NCI-H2081 treated with DMSO at 0.1 percent for 48 hours (cell line): ENCODE measurements at regions not wholly inside any gene's neighbourhood (a gene's known extent, or its start where the extent isn't known, plus 50 kb on each side); places are given as distances from the start of the nearest gene placed in this dataset.

ENCODE experiments used
- DNase-seq: peaks from one replicate; lab custom pipeline; 2025; lab: John Stamatoyannopoulos, UW

- DNase-seq: no peak
Measured at GRCh38 chr7:67764289-67764688, 767.7 kb downstream of the TYW1 start.

GRCh38 chr7:67765481-67766175 lies 769.0 kb downstream of the TYW1 start:
- no peak for DNase-seq

GRCh38 chr7:67766906-67767410 lies 770.3 kb downstream of the TYW1 start:
- no peak for DNase-seq

GRCh38 chr7:67771846-67772605 lies 775.4 kb downstream of the TYW1 start:
- DNase-seq: no peak

GRCh38 chr7:67773081-67773480 lies 776.4 kb downstream of the TYW1 start:
- DNase-seq: no peak

GRCh38 chr7:67777119-67777518 lies 780.5 kb downstream of the TYW1 start:
- DNase-seq: no peak

GRCh38 chr7:67781841-67782240 lies 785.2 kb downstream of the TYW1 start:
- DNase-seq: no peak

GRCh38 chr7:67786021-67786420 lies 789.4 kb downstream of the TYW1 start:
- no peak for DNase-seq

GRCh38 chr7:67788669-67789068 lies 792.0 kb downstream of the TYW1 start:
- DNase-seq: no peak

- DNase-seq: no peak
Measured at GRCh38 chr7:67791918-67792317, 795.3 kb downstream of the TYW1 start.

- no peak for DNase-seq
Measured at GRCh38 chr7:67794544-67794943, 797.9 kb downstream of the TYW1 start.

- DNase-seq: no peak
Measured at GRCh38 chr7:67803789-67804188, 807.2 kb downstream of the TYW1 start.

- DNase-seq: no peak
Measured at GRCh38 chr7:67805921-67806471, 809.4 kb downstream of the TYW1 start.

GRCh38 chr7:67807826-67808225 lies 811.2 kb downstream of the TYW1 start:
- DNase-seq: no peak

- DNase-seq: no peak
Measured at GRCh38 chr7:67809586-67809985, 813.0 kb downstream of the TYW1 start.

GRCh38 chr7:67813621-67814292 lies 817.1 kb downstream of the TYW1 start:
- DNase-seq: no peak

- DNase-seq: no peak
Measured at GRCh38 chr7:67817481-67817880, 820.8 kb downstream of the TYW1 start.

- no peak for DNase-seq
Measured at GRCh38 chr7:67821116-67821515, 824.5 kb downstream of the TYW1 start.

- no peak for DNase-seq
Measured at GRCh38 chr7:67823345-67823744, 826.7 kb downstream of the TYW1 start.

- DNase-seq: no peak
Measured at GRCh38 chr7:67825356-67825755, 828.7 kb downstream of the TYW1 start.

GRCh38 chr7:67841896-67842295 lies 845.3 kb downstream of the TYW1 start:
- no peak for DNase-seq

GRCh38 chr7:67842571-67842970 lies 845.9 kb downstream of the TYW1 start:
- DNase-seq: no peak
